Stimulated activated CD4-positive, alpha-beta T cell treated with anti-CD3 and anti-CD28 coated beads, Interleukin-1b, Interleukin-23, amount 100 ng/mL, for 24 hours (primary cell): ENCODE measurements at regions not wholly inside any gene's neighbourhood (a gene's known extent, or its start where the extent isn't known, plus 50 kb on each side); places are given as distances from the start of the nearest gene placed in this dataset.
"Not testable (repeated sequence)": the region's sequence is repeated elsewhere in the genome, so short reads cannot be mapped to it uniquely, and the experiment has no call there.

Source experiments
- DNase-seq, 4 experiments: peaks; one replicate each; pipeline ENCODE4 v3.0.0-alpha.2; 2020; ENCODE audit warnings: low read depth in 4 of 4, low spot score in 1 of 4

GRCh38 chr15:26128611-26129140 lies 265.5 kb upstream of the ATP10A start:
- no peak for DNase-seq

GRCh38 chr15:26126819-26127387 lies 263.8 kb upstream of the ATP10A start:
- DNase-seq: no peak

GRCh38 chr15:26126070-26126469 lies 262.9 kb upstream of the ATP10A start:
- no peak for DNase-seq

- no peak for DNase-seq
Observed at GRCh38 chr15:26125664-26126063, 262.5 kb upstream of the ATP10A start.

GRCh38 chr15:26119322-26119721 lies 256.2 kb upstream of the ATP10A start:
- DNase-seq: no peak

GRCh38 chr15:26115229-26115943 lies 252.3 kb upstream of the ATP10A start:
- no peak for DNase-seq

- not testable (repeated sequence) for DNase-seq
Observed at GRCh38 chr15:26114128-26114527, 251.0 kb upstream of the ATP10A start.

GRCh38 chr15:26113296-26113695 lies 250.2 kb upstream of the ATP10A start:
- DNase-seq: no peak

- no peak for DNase-seq
Observed at GRCh38 chr15:26109203-26109602, 246.1 kb upstream of the ATP10A start.

GRCh38 chr15:26106556-26106955 lies 243.4 kb upstream of the ATP10A start:
- DNase-seq: no peak

GRCh38 chr15:26103002-26103404 lies 239.9 kb upstream of the ATP10A start:
- no peak for DNase-seq

- no peak for DNase-seq
Observed at GRCh38 chr15:26102365-26102764, 239.2 kb upstream of the ATP10A start.

- no peak for DNase-seq
Observed at GRCh38 chr15:26101443-26101842, 238.3 kb upstream of the ATP10A start.

- DNase-seq: no peak
Observed at GRCh38 chr15:26098801-26099200, 235.7 kb upstream of the ATP10A start.

- no peak for DNase-seq
Observed at GRCh38 chr15:26097216-26097615, 234.1 kb upstream of the ATP10A start.

- no peak for DNase-seq
Observed at GRCh38 chr15:26096581-26096980, 233.5 kb upstream of the ATP10A start.

GRCh38 chr15:26095710-26096330 lies 232.7 kb upstream of the ATP10A start:
- DNase-seq: no peak

- DNase-seq: no peak
Observed at GRCh38 chr15:26091184-26091583, 228.1 kb upstream of the ATP10A start.

GRCh38 chr15:26087881-26088280 lies 224.8 kb upstream of the ATP10A start:
- DNase-seq: no peak

GRCh38 chr15:26087395-26087794 lies 224.3 kb upstream of the ATP10A start:
- DNase-seq: no peak

GRCh38 chr15:26084771-26085170 lies 221.6 kb upstream of the ATP10A start:
- DNase-seq: no peak

- no peak for DNase-seq
Observed at GRCh38 chr15:26083896-26084295, 220.8 kb upstream of the ATP10A start.
